ENCODE measurements at regions not wholly inside any gene's neighbourhood (a gene's known extent, or its start where the extent isn't known, plus 50 kb on each side); places are given as distances from the start of the nearest gene placed in this dataset.
A peak's percentile ranks its signal among the peaks of the same experiment; 100 is the strongest.

DNA sequence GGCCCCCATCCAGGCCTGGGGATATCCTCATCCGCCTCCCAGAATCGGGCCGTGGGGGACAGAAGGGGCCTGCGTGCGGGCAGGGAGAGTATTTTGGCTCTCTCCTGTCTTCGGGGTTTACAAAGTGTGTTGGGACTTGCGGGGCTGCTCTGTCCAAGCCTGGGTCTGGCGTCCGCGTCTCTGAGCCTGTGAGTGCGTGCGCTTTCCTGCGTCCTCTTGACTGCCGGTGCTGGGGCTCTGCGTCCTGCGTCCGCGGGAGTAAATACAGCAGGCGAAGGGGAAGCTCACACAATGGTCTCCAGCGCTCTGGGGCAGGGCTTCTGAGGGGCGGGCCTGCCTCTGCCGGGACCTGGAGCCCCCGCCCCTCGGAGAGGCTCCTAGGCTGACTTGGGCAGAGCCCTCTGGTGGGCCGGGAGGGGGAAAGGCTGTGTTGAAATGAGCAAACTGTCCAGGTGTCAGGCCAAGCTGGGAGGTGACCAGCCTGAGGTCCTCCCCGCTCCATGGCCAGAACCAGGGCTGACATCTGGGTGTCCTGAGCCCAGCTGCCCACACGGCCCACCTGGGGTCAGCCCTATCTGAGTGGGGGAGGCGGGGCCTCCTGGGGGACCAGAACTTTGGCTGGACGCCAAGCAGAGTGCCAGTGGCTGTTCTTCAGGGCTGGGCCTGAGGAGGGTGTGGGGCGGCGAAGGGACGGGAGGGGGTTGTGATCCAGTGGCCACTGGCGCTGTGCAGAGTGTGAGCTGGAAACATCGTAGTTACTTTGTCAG lies 233.6 kb downstream of the SEC14L1 start (continued):
- TF ChIP-seq MAZ (CRISPR knock-in tag; conservative IDR thresholded peaks at IDR 0.05 in 1 of 2, IDR thresholded peaks at IDR 0.05 in 1 of 2) (peak in 1 of 2 experiments; percentile 21; a peak in 1 of 4 replicates), ZNF79 (CRISPR knock-in tag; IDR thresholded peaks at IDR 0.05; ENCODE audit: low read depth) (no peak), POLR2G (IDR thresholded peaks at IDR 0.05; ENCODE audit: low read depth, low read length) (peak; percentile 51; the same call in 1 of the 2 replicates), ZNF75A (CRISPR knock-in tag; IDR thresholded peaks at IDR 0.05) (no peak), SRF (CRISPR knock-in tag; IDR thresholded peaks at IDR 0.05) (0 out of 4 replicates have a peak, but pooled peaks of 1 of the 2 experiments have one; percentile 26), ZNF778 (CRISPR knock-in tag; IDR thresholded peaks at IDR 0.05) (no peak), ZC3H4 (CRISPR knock-in tag; IDR thresholded peaks at IDR 0.05; ENCODE audit: borderline replicate concordance) (no peak), USF1 (CRISPR knock-in tag; IDR thresholded peaks at IDR 0.05) (peak; percentile 22; the same call in 1 of the 2 replicates), BHLHE40 (IDR thresholded peaks at IDR 0.05; ENCODE audit: low read length) (peak; percentile 52; the same call in 1 of the 2 replicates), JUND (IDR thresholded peaks at IDR 0.05; ENCODE audit: borderline replicate concordance, low read depth, low read length) (no peak), JUND (tag; IDR thresholded peaks at IDR 0.05; ENCODE audit: borderline replicate concordance, low read depth, low read length) (no peak), ZC3H11A (IDR thresholded peaks at IDR 0.05; ENCODE audit: low read depth, low read length) (no peak), HINFP (tag; conservative IDR thresholded peaks at IDR 0.05; ENCODE audit: low read depth) (peak; percentile 76), HDAC1 (IDR thresholded peaks at IDR 0.05) (peak in 1 of 2 experiments; percentile 8; a peak in 1 of 4 replicates), SP1 (CRISPR knock-in tag; IDR thresholded peaks at IDR 0.05) (peak; percentile 67; the same call in 1 of the 2 replicates), PCBP1 (IDR thresholded peaks at IDR 0.05; ENCODE audit: low read depth, low read length, poor library complexity, severe bottlenecking) (peak; percentile 46), PHF21A (IDR thresholded peaks at IDR 0.05; ENCODE audit: borderline replicate concordance, low read depth) (0 out of 2 replicates have a peak, but pooled peaks have one; percentile 1), CXXC5 (CRISPR knock-in tag; IDR thresholded peaks at IDR 0.05) (peak; percentile 64), RBFOX2 (IDR thresholded peaks at IDR 0.05; ENCODE audit: low read depth, low read length) (peak; percentile 65; the same call in 1 of the 2 replicates), FOXA1 (IDR thresholded peaks at IDR 0.05; ENCODE audit: borderline replicate concordance) (no peak), GMEB1 (CRISPR knock-in tag; IDR thresholded peaks at IDR 0.05) (peak; percentile 57), MTA3 (IDR thresholded peaks at IDR 0.05; ENCODE audit: borderline replicate concordance) (0 out of 2 replicates have a peak, but pooled peaks have one; percentile 36), TFAM (CRISPR knock-in tag; conservative IDR thresholded peaks at IDR 0.05) (no peak), TARDBP (IDR thresholded peaks at IDR 0.05) (no peak)
